Parathyroid adenoma (tissue), 2 donors: ENCODE measurements at regions not wholly inside any gene's neighbourhood (a gene's known extent, or its start where the extent isn't known, plus 50 kb on each side); places are given as distances from the start of the nearest gene placed in this dataset.

Experiments used
- H2AFZ ChIP-seq: fragments of 300-600 bp; sonication (generic); one replicate; pipeline ENCODE4 v1.7.0; 2017; ENCODE audit warnings: antibody characterized with exemption, mild to moderate bottlenecking
- H3K27ac ChIP-seq: fragments of 300-600 bp; sonication (generic); one replicate; pipeline ENCODE4 v1.7.0; 2017
- H3K27me3 ChIP-seq: fragments of 300-600 bp; sonication (generic); one replicate; pipeline ENCODE4 v1.7.0; 2017; ENCODE audit warnings: low read length; ENCODE audit not compliant: control insufficient read depth, insufficient read depth
- H3K36me3 ChIP-seq: fragments of 300-600 bp; sonication (generic); one replicate; pipeline ENCODE4 v1.7.0; 2017; ENCODE audit warnings: low read length; ENCODE audit not compliant: control insufficient read depth, insufficient read depth
- H3K4me1 ChIP-seq: fragments of 300-600 bp; sonication (generic); one replicate; pipeline ENCODE4 v1.7.0; 2017; ENCODE audit warnings: control low read depth
- H3K4me2 ChIP-seq: fragments of 300-600 bp; sonication (generic); one replicate; pipeline ENCODE4 v1.7.0; 2017; ENCODE audit warnings: low read length
- H3K4me3 ChIP-seq: fragments of 300-600 bp; sonication (generic); one replicate; pipeline ENCODE4 v1.7.0; 2017; ENCODE audit warnings: low read depth, low read length
- H3K79me2 ChIP-seq: fragments of 300-600 bp; sonication (generic); one replicate; pipeline ENCODE4 v1.7.0; 2017; ENCODE audit warnings: control low read depth
- H3K9ac ChIP-seq: fragments of 300-600 bp; sonication (generic); one replicate; pipeline ENCODE4 v1.7.0; 2017; ENCODE audit warnings: mild to moderate bottlenecking
- H3K9me3 ChIP-seq: fragments of 300-600 bp; sonication (generic); one replicate; pipeline ENCODE4 v1.7.0; 2017; ENCODE audit warnings: low read length; ENCODE audit not compliant: control insufficient read depth
- TF ChIP-seq, protein P1 (sequence below): fragments of 300-600 bp; sonication (generic); IDR thresholded peaks from one replicate; pipeline ENCODE4 v1.7.0; 2017; ENCODE audit warnings: antibody characterized with exemption, mild to moderate bottlenecking
- donor health status: primary hyperparathyroidism.

DNA sequence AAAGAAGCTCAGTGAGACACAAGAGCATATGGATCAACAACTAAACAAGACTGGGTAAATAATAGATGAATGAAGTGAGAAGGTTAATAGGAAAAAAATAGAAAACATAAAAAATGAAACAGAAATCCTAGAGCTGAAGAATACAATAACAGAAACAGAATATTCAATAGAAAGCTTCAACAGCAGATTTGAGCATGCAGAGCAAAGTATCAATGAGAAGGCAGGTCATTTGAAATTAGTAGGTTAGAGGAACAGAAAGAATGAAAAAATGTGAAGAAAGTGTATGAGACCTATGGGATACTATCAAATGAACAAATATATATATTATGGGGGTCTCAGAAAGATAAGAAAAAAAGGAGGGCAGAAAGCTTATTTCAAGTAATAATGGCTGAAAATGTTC lies 362.9 kb upstream of the POU3F2 start:
- H3K9me3 ChIP-seq = no peaks in the 10 kb centered on the region
- no peaks in the 10 kb centered on the region for H3K27me3 ChIP-seq
- no peaks in the 10 kb centered on the region for H3K79me2 ChIP-seq
- no peak overlapping the region for H3K9ac ChIP-seq
- H3K27ac ChIP-seq = no peak overlapping the region
- TF ChIP-seq, protein P1, sequence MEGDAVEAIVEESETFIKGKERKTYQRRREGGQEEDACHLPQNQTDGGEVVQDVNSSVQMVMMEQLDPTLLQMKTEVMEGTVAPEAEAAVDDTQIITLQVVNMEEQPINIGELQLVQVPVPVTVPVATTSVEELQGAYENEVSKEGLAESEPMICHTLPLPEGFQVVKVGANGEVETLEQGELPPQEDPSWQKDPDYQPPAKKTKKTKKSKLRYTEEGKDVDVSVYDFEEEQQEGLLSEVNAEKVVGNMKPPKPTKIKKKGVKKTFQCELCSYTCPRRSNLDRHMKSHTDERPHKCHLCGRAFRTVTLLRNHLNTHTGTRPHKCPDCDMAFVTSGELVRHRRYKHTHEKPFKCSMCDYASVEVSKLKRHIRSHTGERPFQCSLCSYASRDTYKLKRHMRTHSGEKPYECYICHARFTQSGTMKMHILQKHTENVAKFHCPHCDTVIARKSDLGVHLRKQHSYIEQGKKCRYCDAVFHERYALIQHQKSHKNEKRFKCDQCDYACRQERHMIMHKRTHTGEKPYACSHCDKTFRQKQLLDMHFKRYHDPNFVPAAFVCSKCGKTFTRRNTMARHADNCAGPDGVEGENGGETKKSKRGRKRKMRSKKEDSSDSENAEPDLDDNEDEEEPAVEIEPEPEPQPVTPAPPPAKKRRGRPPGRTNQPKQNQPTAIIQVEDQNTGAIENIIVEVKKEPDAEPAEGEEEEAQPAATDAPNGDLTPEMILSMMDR = no peak
- H2AFZ ChIP-seq = no peak overlapping the region
- no peaks in the 10 kb centered on the region for H3K4me1 ChIP-seq
- H3K36me3 ChIP-seq = no peaks in the 10 kb centered on the region
- H3K4me2 ChIP-seq = no peak overlapping the region
- no peak overlapping the region for H3K4me3 ChIP-seq

DNA sequence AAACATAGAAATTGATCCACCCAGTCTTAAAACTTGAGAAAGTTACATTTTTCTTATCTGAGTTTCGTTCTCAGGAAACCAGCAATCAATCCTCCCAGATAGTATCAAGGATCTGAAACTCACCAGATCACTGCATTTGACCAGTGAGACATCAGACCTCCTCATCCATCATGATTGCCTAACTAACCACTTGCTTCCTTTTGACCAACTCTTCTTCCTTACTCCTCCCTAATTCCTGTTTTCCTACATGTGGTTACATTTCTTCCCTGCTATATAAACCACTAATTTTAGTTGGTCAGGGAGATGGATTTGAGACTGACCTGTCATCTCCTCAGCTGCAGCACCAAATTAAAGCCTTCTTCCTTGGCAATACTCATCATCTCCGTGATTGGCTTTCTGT lies 357.1 kb upstream of the POU3F2 start:
- Histone ChIP-seq H3K79me2 (no peaks in the 10 kb centered on the region), H3K4me1 (no peaks in the 10 kb centered on the region), H3K27me3 (no peaks in the 10 kb centered on the region), H2AFZ (no peak overlapping the region), H3K36me3 (no peaks in the 10 kb centered on the region), H3K27ac (no peak overlapping the region), H3K9ac (no peak overlapping the region), H3K4me2 (no peak overlapping the region), H3K4me3 (no peak overlapping the region), H3K9me3 (no peaks in the 10 kb centered on the region)
- TF ChIP-seq, protein P1 = no peak

DNA sequence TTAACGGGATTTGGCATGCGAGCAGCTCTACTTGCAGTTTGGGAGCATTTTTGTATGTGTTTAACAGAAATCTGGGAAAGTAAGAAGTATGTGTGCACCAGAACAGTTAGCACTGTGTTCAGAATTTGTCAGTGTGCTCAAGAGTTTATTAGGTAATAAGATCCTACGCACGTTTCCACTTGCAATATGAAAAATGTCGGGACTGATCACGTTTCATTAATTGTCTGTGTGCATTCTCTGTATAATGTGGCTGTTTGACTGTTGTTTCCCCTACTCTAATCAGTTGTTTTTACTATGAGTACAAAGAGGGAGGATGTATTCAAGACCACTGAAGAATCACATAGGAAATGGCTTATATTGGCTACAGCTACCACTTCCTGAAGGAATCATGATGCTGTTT lies 349.7 kb upstream of the POU3F2 start:
- no peak overlapping the region for H3K9ac ChIP-seq
- no peaks in the 10 kb centered on the region for H3K9me3 ChIP-seq
- no peak overlapping the region for H3K27ac ChIP-seq
- H3K4me1 ChIP-seq = no peaks in the 10 kb centered on the region
- H3K79me2 ChIP-seq = no peaks in the 10 kb centered on the region
- no peaks in the 10 kb centered on the region for H3K36me3 ChIP-seq
- TF ChIP-seq, protein P1 = no peak
- H2AFZ ChIP-seq = no peak overlapping the region
- no peak overlapping the region for H3K4me2 ChIP-seq
- no peaks in the 10 kb centered on the region for H3K27me3 ChIP-seq
- H3K4me3 ChIP-seq = no peak overlapping the region

DNA sequence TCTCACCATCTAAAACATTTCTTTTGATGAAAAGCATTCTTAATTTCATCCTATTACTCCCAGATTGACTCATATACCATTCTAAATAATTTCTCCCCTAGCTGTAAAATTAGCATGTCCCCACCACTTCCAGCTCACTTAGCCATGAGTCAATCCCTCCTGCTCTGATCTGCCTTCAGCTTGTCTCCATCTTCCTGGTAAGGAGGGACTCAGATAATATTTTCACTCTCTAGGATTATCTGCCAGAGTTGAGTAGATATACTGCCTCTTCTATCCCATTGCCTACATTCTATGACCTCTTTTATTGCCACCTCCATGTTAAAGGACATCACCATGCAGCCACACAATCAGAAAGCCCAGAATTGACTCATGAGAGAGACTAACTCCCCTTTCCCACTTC lies 348.8 kb upstream of the POU3F2 start:
- Histone ChIP-seq H3K4me1 (no peaks in the 10 kb centered on the region), H3K36me3 (no peaks in the 10 kb centered on the region), H2AFZ (no peak overlapping the region), H3K79me2 (no peaks in the 10 kb centered on the region), H3K4me2 (no peak overlapping the region), H3K4me3 (no peak overlapping the region), H3K9ac (no peak overlapping the region), H3K27ac (no peak overlapping the region), H3K9me3 (no peaks in the 10 kb centered on the region), H3K27me3 (no peaks in the 10 kb centered on the region)
- TF ChIP-seq, protein P1 = no peak

DNA sequence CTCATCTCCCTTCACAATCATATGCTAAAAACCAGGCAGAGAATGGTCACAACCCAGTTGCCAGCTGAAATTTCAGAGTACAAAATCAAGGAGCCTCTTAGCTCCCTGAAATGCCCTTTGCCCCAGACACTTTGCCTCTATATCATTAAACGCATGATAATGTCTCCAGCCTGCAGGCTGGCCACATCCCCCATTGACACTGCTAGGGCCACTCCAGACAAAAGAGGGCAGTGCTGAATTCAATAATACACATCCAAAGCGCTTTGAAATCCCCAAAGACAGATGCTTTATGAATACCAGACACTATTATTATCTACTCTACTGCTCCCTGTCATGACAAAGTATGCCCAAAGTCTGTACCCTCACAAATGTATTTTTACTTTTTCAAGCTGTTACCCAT lies 348.3 kb upstream of the POU3F2 start:
- Histone ChIP-seq H3K9me3 (no peaks in the 10 kb centered on the region), H3K27ac (no peak overlapping the region), H3K4me1 (no peaks in the 10 kb centered on the region), H3K9ac (no peak overlapping the region), H3K79me2 (no peaks in the 10 kb centered on the region), H3K4me2 (no peak overlapping the region), H3K4me3 (no peak overlapping the region), H3K27me3 (no peaks in the 10 kb centered on the region), H2AFZ (no peak overlapping the region), H3K36me3 (no peaks in the 10 kb centered on the region)
- TF ChIP-seq, protein P1 = no peak
